ENCODE measurements at regions not wholly inside any gene's neighbourhood (a gene's known extent, or its start where the extent isn't known, plus 50 kb on each side); places are given as distances from the start of the nearest gene placed in this dataset.

- Histone ChIP-seq H3K9ac (ENCODE audit: insufficient read depth in 1 of 2, low read depth in 2 of 2, low read length in 2 of 2) (no peak overlapping the region), H3K27me3 (ENCODE audit: control insufficient read depth in 2 of 2, insufficient read depth in 2 of 2, low read length in 2 of 2) (peaks cover 0 to 18% of the 10 kb centered on the region in 2 experiments; a peak in 3 of 5 replicates), H3K79me2 (ENCODE audit: control insufficient read depth, insufficient read depth, low read length) (no peaks in the 10 kb centered on the region), H3K27ac (ENCODE audit: extremely low read depth, low read depth, low read length) (no peak overlapping the region), H3K9me1 (ENCODE audit: control insufficient read depth, insufficient read depth, low read length) (no peaks in the 10 kb centered on the region), H2AFZ (ENCODE audit: low read depth, low read length) (no peak overlapping the region), H4K20me1 (replicated peaks; ENCODE audit: control insufficient read depth, insufficient read depth, low read length) (peaks cover 7% of the 10 kb centered on the region; the same call in 1 of the 2 replicates), H3K4me3 (no peak overlapping the region), H3K4me2 (ENCODE audit: insufficient read depth, low read length) (no peak overlapping the region), H3K4me1 (replicated peaks in 1 of 2; ENCODE audit: control insufficient read depth in 2 of 2, insufficient read depth in 2 of 2, low read length in 2 of 2) (no peaks in the 10 kb centered on the region), H3K36me3 (ENCODE audit: control insufficient read depth, insufficient read depth, low read length) (no peaks in the 10 kb centered on the region), H3K9me3 (replicated peaks; ENCODE audit: control insufficient read depth, insufficient read depth, low read depth, low read length) (no peaks in the 10 kb centered on the region; the same call in 1 of the 2 replicates)
- no peak for FAIRE-seq
- no TSS peak for BruUV-seq (replicated peaks)
- TF ChIP-seq ZFP36 (IDR thresholded peaks at IDR 0.05; ENCODE audit: low read depth, low read length, partially characterized antibody) (no peak), ZFX (CRISPR knock-in tag; IDR thresholded peaks at IDR 0.05) (no peak), ZNF395 (CRISPR knock-in tag; IDR thresholded peaks at IDR 0.05) (no peak), HNRNPK (IDR thresholded peaks at IDR 0.05; ENCODE audit: low read depth, low read length, poor library complexity, severe bottlenecking) (no peak)
- intact Hi-C loops (cut with micrococcal nuclease) (no loop called here), in situ Hi-C loops (cut with MboI) (no loop called here)
- ChIA-PET CTCF (ENCODE audit: low intra/inter-chr PET ratio) (no interaction called here), POLR2A (no interaction called here)
- DNase-seq (ENCODE audit: extremely low read depth in 1 of 4, low spot score in 3 of 4): no peak
- WGBS (ENCODE audit: insufficient coverage, low coverage, missing lambda C conversion rate): under 1% methylated on average over 12 of the region's 12 CpGs
- ATAC-seq: no peak
Measured at GRCh38 chr11:134682577-134682976, 270.5 kb upstream of the B3GAT1 start.

- no peak for ATAC-seq
- in situ Hi-C loops (cut with MboI): no loop called here
- no peaks in the 10 kb centered on the region for H3K4me1 ChIP-seq (replicated peaks in 1 of 2; ENCODE audit: control insufficient read depth in 2 of 2, insufficient read depth in 2 of 2, low read length in 2 of 2)
- no peak for FAIRE-seq
- H3K9me1 ChIP-seq (ENCODE audit: control insufficient read depth, insufficient read depth, low read length): no peaks in the 10 kb centered on the region
- peaks cover 0 to 21% of the 10 kb centered on the region in 2 experiments; a peak in 2 of 5 replicates for H3K27me3 ChIP-seq (ENCODE audit: control insufficient read depth in 2 of 2, insufficient read depth in 2 of 2, low read length in 2 of 2)
- H3K4me3 ChIP-seq: no peak overlapping the region
- DNase-seq (ENCODE audit: extremely low read depth in 1 of 4, low spot score in 3 of 4): no peak
- H3K9me3 ChIP-seq (replicated peaks; ENCODE audit: control insufficient read depth, insufficient read depth, low read depth, low read length): no peaks in the 10 kb centered on the region; the same call in 1 of the 2 replicates
- CTCF ChIA-PET (ENCODE audit: low intra/inter-chr PET ratio): no interaction called here
- H3K9ac ChIP-seq (ENCODE audit: insufficient read depth in 1 of 2, low read depth in 2 of 2, low read length in 2 of 2): no peak overlapping the region
- H4K20me1 ChIP-seq (replicated peaks; ENCODE audit: control insufficient read depth, insufficient read depth, low read length): peaks cover 7% of the 10 kb centered on the region; the same call in 1 of the 2 replicates
- no peaks in the 10 kb centered on the region for H3K79me2 ChIP-seq (ENCODE audit: control insufficient read depth, insufficient read depth, low read length)
- no peak overlapping the region for H3K4me2 ChIP-seq (ENCODE audit: insufficient read depth, low read length)
- POLR2A ChIA-PET: no interaction called here
- 13% methylated on average over 2 of the region's 2 CpGs for whole genome bisulfite sequencing (ENCODE audit: insufficient coverage, low coverage, missing lambda C conversion rate)
- no peak overlapping the region for H3K27ac ChIP-seq (ENCODE audit: extremely low read depth, low read depth, low read length)
- H3K36me3 ChIP-seq (ENCODE audit: control insufficient read depth, insufficient read depth, low read length): no peaks in the 10 kb centered on the region
- H2AFZ ChIP-seq (ENCODE audit: low read depth, low read length): no peak overlapping the region
- BruUV-seq (replicated peaks): no TSS peak
- intact Hi-C loops (cut with micrococcal nuclease): no loop called here
- TF ChIP-seq ZNF3 (CRISPR knock-in tag; IDR thresholded peaks at IDR 0.05) (no peak), SOX6 (IDR thresholded peaks at IDR 0.05) (no peak), PTBP1 (IDR thresholded peaks at IDR 0.05; ENCODE audit: low read depth, low read length) (no peak), CBX1 (IDR thresholded peaks at IDR 0.05; ENCODE audit: low read depth) (no peak), ZNF212 (CRISPR knock-in tag; IDR thresholded peaks at IDR 0.05) (no peak), GABPA (tag; conservative IDR thresholded peaks at IDR 0.05; ENCODE audit: low read depth) (no peak), PURB (CRISPR knock-in tag; IDR thresholded peaks at IDR 0.05; ENCODE audit: low read depth) (no peak)
Measured at GRCh38 chr11:134679592-134679991, 267.6 kb upstream of the B3GAT1 start.
